ENCODE measurements at regions not wholly inside any gene's neighbourhood (a gene's known extent, or its start where the extent isn't known, plus 50 kb on each side); places are given as distances from the start of the nearest gene placed in this dataset.

DNA sequence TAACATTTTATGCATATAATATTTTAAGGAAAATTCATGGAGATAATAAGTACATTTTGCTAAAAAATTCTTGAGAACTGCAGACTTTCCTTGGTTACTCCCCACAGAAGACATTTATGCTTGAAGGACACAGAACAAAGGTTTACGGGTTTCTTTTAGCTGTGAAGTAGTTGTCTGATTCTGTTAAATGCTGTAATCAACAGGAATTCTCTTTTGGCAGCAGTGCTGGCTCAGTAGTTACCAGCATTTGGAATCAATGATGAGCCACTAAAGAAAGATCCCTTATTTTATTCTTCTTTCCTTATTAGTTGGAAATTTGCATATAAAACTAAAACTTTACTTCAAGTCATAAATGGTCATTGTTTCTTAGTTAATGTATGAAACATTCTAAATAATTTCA is 199.3 kb upstream of the FAT4 start (continued):
- TF ChIP-seq, protein P1, sequence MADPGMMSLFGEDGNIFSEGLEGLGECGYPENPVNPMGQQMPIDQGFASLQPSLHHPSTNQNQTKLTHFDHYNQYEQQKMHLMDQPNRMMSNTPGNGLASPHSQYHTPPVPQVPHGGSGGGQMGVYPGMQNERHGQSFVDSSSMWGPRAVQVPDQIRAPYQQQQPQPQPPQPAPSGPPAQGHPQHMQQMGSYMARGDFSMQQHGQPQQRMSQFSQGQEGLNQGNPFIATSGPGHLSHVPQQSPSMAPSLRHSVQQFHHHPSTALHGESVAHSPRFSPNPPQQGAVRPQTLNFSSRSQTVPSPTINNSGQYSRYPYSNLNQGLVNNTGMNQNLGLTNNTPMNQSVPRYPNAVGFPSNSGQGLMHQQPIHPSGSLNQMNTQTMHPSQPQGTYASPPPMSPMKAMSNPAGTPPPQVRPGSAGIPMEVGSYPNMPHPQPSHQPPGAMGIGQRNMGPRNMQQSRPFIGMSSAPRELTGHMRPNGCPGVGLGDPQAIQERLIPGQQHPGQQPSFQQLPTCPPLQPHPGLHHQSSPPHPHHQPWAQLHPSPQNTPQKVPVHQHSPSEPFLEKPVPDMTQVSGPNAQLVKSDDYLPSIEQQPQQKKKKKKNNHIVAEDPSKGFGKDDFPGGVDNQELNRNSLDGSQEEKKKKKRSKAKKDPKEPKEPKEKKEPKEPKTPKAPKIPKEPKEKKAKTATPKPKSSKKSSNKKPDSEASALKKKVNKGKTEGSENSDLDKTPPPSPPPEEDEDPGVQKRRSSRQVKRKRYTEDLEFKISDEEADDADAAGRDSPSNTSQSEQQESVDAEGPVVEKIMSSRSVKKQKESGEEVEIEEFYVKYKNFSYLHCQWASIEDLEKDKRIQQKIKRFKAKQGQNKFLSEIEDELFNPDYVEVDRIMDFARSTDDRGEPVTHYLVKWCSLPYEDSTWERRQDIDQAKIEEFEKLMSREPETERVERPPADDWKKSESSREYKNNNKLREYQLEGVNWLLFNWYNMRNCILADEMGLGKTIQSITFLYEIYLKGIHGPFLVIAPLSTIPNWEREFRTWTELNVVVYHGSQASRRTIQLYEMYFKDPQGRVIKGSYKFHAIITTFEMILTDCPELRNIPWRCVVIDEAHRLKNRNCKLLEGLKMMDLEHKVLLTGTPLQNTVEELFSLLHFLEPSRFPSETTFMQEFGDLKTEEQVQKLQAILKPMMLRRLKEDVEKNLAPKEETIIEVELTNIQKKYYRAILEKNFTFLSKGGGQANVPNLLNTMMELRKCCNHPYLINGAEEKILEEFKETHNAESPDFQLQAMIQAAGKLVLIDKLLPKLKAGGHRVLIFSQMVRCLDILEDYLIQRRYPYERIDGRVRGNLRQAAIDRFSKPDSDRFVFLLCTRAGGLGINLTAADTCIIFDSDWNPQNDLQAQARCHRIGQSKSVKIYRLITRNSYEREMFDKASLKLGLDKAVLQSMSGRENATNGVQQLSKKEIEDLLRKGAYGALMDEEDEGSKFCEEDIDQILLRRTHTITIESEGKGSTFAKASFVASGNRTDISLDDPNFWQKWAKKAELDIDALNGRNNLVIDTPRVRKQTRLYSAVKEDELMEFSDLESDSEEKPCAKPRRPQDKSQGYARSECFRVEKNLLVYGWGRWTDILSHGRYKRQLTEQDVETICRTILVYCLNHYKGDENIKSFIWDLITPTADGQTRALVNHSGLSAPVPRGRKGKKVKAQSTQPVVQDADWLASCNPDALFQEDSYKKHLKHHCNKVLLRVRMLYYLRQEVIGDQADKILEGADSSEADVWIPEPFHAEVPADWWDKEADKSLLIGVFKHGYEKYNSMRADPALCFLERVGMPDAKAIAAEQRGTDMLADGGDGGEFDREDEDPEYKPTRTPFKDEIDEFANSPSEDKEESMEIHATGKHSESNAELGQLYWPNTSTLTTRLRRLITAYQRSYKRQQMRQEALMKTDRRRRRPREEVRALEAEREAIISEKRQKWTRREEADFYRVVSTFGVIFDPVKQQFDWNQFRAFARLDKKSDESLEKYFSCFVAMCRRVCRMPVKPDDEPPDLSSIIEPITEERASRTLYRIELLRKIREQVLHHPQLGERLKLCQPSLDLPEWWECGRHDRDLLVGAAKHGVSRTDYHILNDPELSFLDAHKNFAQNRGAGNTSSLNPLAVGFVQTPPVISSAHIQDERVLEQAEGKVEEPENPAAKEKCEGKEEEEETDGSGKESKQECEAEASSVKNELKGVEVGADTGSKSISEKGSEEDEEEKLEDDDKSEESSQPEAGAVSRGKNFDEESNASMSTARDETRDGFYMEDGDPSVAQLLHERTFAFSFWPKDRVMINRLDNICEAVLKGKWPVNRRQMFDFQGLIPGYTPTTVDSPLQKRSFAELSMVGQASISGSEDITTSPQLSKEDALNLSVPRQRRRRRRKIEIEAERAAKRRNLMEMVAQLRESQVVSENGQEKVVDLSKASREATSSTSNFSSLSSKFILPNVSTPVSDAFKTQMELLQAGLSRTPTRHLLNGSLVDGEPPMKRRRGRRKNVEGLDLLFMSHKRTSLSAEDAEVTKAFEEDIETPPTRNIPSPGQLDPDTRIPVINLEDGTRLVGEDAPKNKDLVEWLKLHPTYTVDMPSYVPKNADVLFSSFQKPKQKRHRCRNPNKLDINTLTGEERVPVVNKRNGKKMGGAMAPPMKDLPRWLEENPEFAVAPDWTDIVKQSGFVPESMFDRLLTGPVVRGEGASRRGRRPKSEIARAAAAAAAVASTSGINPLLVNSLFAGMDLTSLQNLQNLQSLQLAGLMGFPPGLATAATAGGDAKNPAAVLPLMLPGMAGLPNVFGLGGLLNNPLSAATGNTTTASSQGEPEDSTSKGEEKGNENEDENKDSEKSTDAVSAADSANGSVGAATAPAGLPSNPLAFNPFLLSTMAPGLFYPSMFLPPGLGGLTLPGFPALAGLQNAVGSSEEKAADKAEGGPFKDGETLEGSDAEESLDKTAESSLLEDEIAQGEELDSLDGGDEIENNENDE (IDR thresholded peaks at IDR 0.05; ENCODE audit: insufficient replicate concordance, low read length) = no peak
- TF ChIP-seq GABPA (IDR thresholded peaks at IDR 0.05; ENCODE audit: borderline replicate concordance, insufficient read depth, low read length) (no peak), BACH1 (IDR thresholded peaks at IDR 0.05; ENCODE audit: low read length) (no peak)

Measured in H1 (cell line).